Hematopoietic multipotent progenitor cell (in vitro differentiated cells): ENCODE measurements at regions not wholly inside any gene's neighbourhood (a gene's known extent, or its start where the extent isn't known, plus 50 kb on each side); places are given as distances from the start of the nearest gene placed in this dataset.

Experiments
- DNase-seq, 3 donors: peaks; one replicate each; pipeline ENCODE4 v3.0.0-alpha.2; 2011 to 2015; ENCODE audit warnings: low read depth in 2 of 3, low spot score in 2 of 3

DNA sequence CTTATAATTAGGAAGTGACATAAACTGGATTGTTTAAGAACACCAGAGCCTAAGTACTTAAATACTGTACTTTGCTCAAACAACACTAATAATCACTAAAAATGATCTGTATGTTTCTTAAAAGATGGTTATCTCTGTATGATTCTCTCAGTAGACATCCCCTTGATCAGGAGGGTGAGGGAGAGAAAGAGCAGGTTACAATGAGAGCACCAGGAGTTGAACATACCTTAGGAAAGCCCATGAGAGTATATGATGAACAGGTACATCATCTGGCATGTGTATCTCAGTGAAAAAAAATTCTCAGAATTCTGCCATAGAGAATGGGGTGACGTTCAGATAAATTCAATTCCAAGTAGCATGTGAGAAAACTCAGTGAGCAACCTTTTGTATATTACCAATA is 59.9 kb upstream of the IL2 start:
- no peak for DNase-seq

DNA sequence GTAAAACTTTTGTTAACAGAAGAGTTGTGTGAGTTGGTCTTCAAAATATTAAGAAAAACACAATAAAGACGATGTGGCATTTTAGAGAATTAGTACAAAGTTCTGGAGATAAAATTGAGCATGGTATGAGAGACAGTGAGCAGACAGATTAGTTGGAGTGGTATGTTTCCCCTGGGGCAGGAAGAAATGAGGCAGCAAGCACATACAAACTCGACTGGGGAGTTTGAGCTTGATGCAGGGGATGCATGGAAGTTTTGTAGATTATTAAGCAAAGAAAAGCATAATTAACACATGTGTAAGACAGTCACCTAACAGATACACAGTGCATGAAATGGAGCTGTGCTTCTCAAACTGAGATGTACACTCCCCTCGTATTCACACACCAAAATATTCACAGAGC is 58.1 kb upstream of the IL2 start:
- DNase-seq: no peak

DNA sequence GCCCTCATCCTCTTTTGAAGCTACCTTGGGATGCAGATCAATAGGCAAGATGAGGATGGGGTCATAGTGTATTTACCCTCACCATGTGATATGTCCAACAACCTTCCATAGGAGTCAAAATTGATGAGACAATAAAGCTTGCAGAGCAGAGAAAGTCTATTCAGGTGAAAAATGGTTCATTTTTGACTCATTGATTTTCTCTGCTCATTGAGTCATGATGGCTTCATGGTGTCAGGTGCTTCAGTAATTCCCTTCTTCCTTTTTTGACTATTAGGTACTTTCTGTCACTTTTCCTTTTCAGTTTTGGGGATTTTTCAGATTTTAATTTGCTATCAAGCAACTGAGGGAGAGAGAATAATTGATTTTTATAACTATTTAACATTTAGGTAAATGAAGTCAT is 55.9 kb upstream of the IL2 start:
- DNase-seq: no peak

DNA sequence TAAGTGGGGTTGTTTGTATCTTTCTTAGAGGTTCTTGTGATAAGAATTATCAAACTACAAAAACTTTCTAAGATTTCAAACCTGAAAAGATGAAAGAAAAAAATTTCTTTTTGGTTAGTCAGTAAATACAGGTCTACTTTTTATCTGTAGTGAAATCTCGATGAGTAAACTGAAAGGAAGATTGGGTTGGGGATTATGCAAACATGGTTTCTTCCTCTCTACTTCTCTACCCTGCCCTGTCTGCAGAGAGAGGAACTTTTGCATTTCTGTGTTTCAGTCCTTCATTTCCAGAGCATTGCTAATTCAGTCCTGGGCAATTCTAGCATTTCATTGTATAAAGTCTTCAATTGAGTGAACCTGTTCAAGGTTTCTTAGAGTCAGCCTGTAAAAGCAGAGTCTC is 51.6 kb upstream of the IL2 start:
- no peak for DNase-seq
